ENCODE measurements at regions not wholly inside any gene's neighbourhood (a gene's known extent, or its start where the extent isn't known, plus 50 kb on each side); places are given as distances from the start of the nearest gene placed in this dataset.
A peak's percentile ranks its signal among the peaks of the same experiment; 100 is the strongest.

DNA sequence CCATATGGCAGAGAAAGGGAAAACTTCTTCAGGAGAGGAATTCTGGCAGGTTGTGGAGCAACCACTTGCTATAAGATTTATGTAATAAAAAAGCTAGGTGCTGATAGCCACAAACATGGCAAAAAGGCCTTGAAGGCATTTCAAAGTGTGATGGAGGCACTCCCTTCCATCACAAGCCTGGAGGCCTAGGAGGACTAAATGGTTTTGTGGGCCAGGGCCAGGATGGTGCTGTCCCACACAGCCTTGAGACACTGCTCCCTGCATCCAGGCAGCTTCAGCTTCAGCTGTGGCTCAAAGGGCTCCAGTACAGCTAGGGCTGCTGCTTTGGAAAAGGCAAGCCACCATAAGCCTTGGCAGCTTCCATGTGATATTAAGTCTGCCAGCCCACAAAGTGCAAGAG lies 632.8 kb downstream of the BRINP1 start:
- Histone ChIP-seq H3K9me3 (replicated peaks) (0 out of 2 replicates have a peak, but pooled peaks cover 3% of the 10 kb centered on the region), H3K4me1 (no peaks in the 10 kb centered on the region), H3K27ac (no peak overlapping the region), H3K4me3 (no peak overlapping the region), H3K36me3 (no peaks in the 10 kb centered on the region), H3K27me3 (no peaks in the 10 kb centered on the region)
- DNase-seq, result no peak

DNA sequence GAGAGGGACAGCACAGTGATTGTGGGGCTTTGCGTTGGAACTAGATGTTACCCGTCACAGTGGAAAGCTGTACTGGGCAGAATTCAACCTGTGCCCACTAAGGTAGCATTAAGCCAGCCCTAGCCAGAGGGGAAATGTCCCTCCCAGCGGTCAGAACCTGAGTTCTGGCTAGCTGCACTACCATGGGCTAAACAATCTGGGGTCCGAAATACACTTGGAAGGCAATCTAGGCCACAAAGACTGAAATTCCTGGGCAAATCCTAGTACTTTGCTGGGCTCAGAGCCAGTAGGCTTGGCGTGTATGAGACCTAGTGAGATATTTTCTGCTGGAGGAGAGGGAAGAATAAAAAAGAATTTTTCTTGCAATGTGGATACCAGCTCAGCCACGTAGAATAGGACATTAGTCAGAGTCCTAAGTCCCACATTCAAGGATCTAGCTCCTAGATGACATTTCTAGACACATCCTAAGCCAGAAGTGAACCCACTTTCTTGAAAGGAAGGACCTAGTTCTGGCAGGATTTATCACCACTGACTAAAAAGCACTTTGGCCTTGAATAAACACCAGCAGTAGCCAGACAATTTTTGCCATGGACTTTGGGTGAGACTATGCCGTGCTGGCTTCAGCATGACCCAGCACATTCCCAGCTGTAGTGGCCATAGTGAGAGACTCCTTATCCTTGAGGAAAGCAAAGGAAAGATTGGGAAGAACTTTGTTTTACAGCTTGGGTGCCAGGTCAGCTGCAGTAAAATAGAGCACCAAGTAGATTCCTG lies 618.0 kb downstream of the BRINP1 start:
- H3K27me3 ChIP-seq, result no peaks in the 10 kb centered on the region
- H3K27ac ChIP-seq, result no peak overlapping the region
- peaks cover 5% of the 10 kb centered on the region; the same call in 1 of the 2 replicates for H3K9me3 ChIP-seq (replicated peaks)
- no peaks in the 10 kb centered on the region; the same call in none of the 2 replicates for H3K4me1 ChIP-seq
- DNase-seq, result no peak
- no peak overlapping the region for H3K4me3 ChIP-seq
- H3K36me3 ChIP-seq, result no peaks in the 10 kb centered on the region

DNA sequence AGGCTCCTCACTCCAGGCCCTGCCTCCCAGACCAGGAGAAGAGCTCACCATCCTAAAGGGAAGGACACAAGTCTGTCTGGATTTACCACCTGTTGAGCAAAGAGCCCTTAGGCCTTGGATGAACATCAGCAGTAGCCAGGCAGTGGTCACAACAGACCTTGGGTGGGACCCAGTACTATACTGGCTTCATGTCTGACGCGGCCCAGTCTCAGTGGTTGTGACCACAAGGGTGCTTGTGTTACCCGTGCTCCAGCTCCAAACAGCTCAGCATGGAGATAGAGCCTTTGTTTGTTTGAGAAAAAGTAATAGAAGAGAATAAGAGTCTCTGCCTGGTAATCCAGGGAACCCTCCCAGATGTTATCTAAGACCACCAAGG lies 617.4 kb downstream of the BRINP1 start:
- Histone ChIP-seq H3K36me3 (no peaks in the 10 kb centered on the region), H3K27ac (no peak overlapping the region), H3K4me1 (no peaks in the 10 kb centered on the region; the same call in none of the 2 replicates), H3K9me3 (replicated peaks) (peaks cover 7% of the 10 kb centered on the region; the same call in 1 of the 2 replicates), H3K27me3 (no peaks in the 10 kb centered on the region), H3K4me3 (no peak overlapping the region)
- peak; percentile 40 to 46 for DNase-seq

DNA sequence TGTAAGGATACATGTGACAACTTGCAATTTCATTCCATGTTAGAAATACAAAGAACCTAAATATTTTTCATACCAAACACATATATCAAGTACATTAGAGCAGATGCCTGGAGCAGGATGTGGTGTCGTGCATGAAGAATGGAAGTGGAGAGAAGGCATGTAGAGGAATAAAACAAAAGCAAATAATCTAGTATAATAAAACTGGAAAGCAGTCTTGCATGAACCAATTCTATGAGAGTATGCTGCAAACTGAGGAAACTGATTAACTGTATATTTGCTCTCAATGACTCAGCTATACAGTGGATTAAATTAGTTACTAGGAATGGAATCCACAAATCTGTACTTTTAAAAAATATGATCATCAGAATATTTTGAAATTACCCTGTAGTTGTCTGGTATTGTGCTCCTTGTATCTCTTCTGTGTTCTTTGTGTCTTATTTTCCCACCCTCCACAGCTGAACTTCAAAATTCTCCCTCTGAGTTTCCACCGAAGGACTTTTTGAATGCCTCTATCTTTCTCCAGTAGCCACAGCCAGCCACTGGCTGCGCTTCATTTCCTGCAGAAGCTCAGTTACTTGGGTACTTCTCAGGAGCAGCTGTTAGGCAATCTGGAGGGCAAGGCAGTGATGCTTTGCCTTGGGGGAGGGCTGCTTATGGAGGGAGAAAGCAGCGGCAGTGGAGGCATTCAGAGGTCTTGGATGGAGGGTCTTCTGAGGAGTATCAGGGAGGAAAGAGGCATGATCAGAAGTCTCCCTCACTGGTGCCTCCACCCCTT lies 608.0 kb downstream of the BRINP1 start:
- no peaks in the 10 kb centered on the region for H3K4me1 ChIP-seq
- peaks cover 12% of the 10 kb centered on the region; the same call in 1 of the 2 replicates for H3K9me3 ChIP-seq (replicated peaks)
- peak in 1 of 2 experiments; percentile 14 for DNase-seq
- H3K4me3 ChIP-seq, result no peak overlapping the region
- no peaks in the 10 kb centered on the region for H3K36me3 ChIP-seq
- H3K27me3 ChIP-seq, result no peaks in the 10 kb centered on the region
- H3K27ac ChIP-seq, result no peak overlapping the region

DNA sequence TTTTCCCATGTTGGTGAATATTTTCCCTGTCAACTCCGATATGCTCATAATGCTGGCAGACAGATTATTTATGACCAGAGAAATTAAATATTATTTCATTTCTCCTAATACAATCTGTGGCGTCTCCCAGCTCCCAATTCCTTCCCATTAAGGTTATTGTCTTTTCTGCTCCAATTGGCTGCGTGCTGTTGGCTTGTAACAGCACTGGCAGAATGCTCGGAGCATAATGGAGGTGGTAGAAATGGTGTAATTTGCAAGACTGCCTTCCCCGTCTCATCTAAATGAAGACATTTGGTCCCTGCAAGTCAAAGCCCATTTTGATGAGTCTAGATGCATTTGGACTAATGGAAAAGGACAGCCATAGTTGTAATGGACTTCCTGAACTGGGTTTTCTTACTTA lies 601.7 kb downstream of the BRINP1 start:
- Histone ChIP-seq H3K4me1 (no peaks in the 10 kb centered on the region), H3K27me3 (no peaks in the 10 kb centered on the region), H3K9me3 (replicated peaks) (no peaks in the 10 kb centered on the region), H3K27ac (no peak overlapping the region), H3K4me3 (no peak overlapping the region), H3K36me3 (no peaks in the 10 kb centered on the region)
- DNase-seq, result no peak

DNA sequence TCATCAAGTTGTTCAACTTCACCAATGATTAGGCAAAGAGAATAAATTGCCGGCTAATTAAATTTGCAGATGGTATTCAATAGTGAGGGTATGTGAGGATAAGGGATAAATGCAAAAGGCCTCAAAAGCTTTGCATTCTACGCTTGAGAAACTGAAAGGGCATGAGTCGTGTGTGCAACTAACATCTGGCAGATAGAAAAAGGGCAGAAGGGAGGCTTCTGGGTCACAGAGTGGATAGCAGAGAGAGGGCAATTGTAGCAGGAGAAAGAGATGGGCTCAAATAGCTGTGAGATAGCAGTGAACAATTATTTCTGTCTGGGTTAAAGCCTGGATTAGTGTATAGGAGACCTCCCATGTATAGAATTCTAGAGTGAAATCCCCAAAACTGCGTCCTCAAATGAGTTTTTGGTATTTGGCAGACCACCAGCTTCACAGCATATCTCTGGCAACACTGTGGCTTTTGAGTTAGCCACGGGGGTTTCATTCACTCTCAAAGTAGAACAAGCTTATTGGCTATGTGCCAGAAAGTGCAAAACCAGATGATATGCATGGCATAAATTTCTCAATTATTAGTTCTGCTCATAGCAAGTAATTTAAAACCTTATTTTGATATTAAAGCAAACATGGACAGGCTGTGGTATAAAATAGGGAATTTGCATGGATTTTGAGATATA lies 586.3 kb downstream of the BRINP1 start:
- Histone ChIP-seq H3K36me3 (no peaks in the 10 kb centered on the region), H3K27ac (peak overlapping the region; percentile 48), H3K4me3 (no peak overlapping the region), H3K9me3 (replicated peaks) (peaks cover 4% of the 10 kb centered on the region), H3K4me1 (peaks cover 31% of the 10 kb centered on the region), H3K27me3 (no peaks in the 10 kb centered on the region)
- peak; percentile 94 to 98 for DNase-seq

DNA sequence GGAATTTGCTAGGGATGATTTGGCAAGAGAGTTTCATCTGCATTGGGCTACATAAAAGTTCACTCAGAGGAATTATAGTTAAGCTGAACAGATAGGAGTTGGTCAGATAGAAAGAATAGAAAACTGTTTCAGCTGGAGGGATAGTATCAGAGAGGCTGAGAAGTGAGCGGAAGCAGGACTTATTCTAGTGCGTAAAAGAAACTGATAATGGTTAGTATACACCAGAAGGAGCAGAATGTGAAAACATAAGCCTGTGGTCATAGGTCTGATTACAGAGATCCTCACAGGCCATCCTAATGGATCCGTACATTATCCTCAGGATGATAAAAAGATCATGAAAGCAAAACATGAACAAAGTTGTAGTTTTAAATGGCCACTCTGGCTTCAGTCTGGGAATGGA lies 585.2 kb downstream of the BRINP1 start:
- H3K27ac ChIP-seq, result no peak overlapping the region; the same call in 1 of the 2 replicates

DNA sequence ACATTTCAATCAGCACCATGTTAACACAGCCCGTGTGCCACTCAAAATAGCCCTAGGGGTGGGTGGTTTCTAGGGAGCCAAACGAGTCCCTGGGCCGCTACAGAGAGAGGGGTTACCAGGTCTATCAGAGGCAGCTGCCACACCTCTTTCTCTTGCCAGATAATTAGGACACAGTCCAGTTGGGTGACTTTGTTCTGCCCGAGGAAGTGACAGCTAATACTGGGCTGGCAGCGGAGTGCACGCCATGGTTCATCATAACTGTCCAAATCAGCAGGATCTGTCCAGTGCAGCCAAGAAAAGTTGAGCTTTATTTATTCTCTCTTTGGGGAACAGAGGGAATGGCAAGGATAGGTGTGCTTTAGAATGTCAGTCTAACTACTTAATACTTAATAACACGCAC lies 583.8 kb downstream of the BRINP1 start:
- Histone ChIP-seq H3K27me3 (no peaks in the 10 kb centered on the region), H3K27ac (no peak overlapping the region), H3K4me1 (peaks cover 26% of the 10 kb centered on the region), H3K4me3 (no peak overlapping the region), H3K36me3 (no peaks in the 10 kb centered on the region), H3K9me3 (replicated peaks) (peaks cover 4% of the 10 kb centered on the region)
- no peak for DNase-seq

More for the DNA sequence above, 585.2 kb downstream of the BRINP1 start:
- no peak overlapping the region for H3K4me3 ChIP-seq
- peaks cover 4% of the 10 kb centered on the region for H3K9me3 ChIP-seq (replicated peaks)
- peak in 1 of 2 experiments; percentile 21 for DNase-seq
- no peaks in the 10 kb centered on the region for H3K27me3 ChIP-seq
- no peaks in the 10 kb centered on the region for H3K36me3 ChIP-seq
- peaks cover 29% of the 10 kb centered on the region for H3K4me1 ChIP-seq

DNA sequence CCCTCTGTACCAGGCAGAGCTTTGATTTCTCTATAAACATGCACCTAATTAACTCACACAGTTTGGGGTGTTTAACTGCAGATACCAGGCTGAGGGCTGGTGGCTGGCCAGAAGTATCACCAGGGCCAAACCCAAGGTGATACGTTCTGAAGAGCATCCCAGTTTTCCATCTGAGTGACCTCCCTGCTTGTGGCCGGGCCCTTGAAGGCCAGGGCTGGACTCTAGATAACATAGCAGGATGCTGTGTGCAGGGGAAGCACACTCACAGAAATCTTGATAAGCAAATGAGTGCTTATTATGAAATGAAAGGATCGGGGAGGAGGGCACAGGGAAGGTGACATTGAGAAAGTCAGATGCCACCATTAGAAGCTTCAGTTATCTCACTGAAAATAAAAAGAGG lies 582.4 kb downstream of the BRINP1 start:
- Histone ChIP-seq H3K27me3 (no peaks in the 10 kb centered on the region), H3K9me3 (replicated peaks) (peaks cover 4% of the 10 kb centered on the region), H3K36me3 (no peaks in the 10 kb centered on the region), H3K27ac (no peak overlapping the region), H3K4me3 (no peak overlapping the region), H3K4me1 (peaks cover 23% of the 10 kb centered on the region)
- no peak for DNase-seq

DNA sequence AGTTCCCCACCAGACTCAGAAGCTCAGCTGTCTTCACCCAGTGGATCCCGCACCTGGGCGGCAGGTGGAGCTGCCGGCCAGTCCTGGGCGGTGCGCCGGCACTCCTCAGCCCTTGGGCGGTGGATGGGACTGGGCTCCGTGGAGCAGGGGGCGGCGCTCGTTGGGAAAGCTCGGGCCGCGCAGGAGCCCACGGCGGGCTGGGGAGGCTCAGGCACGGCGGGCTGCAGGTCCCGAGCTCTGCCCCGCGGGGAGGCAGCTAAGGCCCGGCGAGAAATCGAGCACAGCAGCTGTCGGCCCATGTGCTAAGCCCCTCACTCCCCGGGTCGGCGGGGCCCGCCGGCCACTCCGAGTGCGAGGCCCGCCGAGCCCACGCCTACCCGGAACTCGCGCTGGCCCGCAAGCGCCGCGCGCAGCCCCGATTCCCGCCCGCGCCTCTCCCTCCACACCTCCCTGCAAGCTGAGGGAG lies 560.0 kb downstream of the BRINP1 start:
- DNase-seq, result no peak
- Histone ChIP-seq H3K4me1 (peaks cover 6% of the 10 kb centered on the region; the same call in 1 of the 2 replicates), H3K9me3 (replicated peaks) (0 out of 2 replicates have a peak, but pooled peaks cover 9% of the 10 kb centered on the region), H3K36me3 (no peaks in the 10 kb centered on the region), H3K27ac (no peak overlapping the region), H3K4me3 (no peak overlapping the region), H3K27me3 (no peaks in the 10 kb centered on the region)

DNA sequence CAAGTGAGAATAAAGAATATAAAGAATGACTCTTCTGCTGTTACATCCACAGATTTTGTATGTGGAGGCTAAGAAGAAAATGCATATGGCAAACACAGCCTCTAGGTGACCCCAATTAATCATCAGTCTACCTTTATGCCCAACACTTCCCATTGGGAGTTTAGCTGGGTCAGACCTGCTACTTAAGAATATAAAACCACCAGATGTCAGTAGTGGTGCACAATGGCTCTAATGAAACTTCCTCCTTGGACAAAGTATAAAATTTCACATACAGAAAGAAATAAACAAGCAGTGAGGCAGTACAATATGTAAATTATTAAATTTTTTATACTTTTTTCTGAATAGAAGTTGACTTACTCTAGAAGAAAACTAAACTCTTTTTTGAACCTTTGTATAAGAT lies 539.9 kb downstream of the BRINP1 start:
- Histone ChIP-seq H3K36me3 (no peaks in the 10 kb centered on the region), H3K9me3 (replicated peaks) (no peaks in the 10 kb centered on the region; the same call in 1 of the 2 replicates), H3K27me3 (no peaks in the 10 kb centered on the region), H3K4me1 (peaks cover 3% of the 10 kb centered on the region; the same call in 1 of the 2 replicates), H3K27ac (no peak overlapping the region; the same call in 1 of the 2 replicates), H3K4me3 (no peak overlapping the region)
- peak; percentile 24 to 70 for DNase-seq

DNA sequence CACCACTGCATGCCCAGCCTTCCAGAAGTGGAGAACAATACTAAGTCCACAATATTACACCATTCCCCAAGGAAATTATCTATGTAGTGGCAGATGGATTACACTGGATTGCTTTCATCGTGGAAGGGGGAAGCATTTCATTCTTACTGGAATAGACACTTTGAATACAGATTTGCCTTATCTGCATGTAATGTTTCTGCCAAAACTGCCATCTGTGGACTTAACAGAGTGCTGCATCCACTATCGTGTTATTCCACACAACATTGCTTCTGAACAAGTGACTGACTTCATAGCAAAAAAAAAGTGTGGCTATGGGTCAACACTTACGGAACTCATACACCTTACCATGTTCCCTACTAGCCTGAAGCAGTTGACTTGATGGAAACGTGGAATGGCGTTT lies 536.9 kb downstream of the BRINP1 start:
- Histone ChIP-seq H3K4me1 (peaks cover 3% of the 10 kb centered on the region; the same call in 1 of the 2 replicates), H3K27me3 (no peaks in the 10 kb centered on the region), H3K36me3 (no peaks in the 10 kb centered on the region), H3K27ac (no peak overlapping the region), H3K4me3 (no peak overlapping the region), H3K9me3 (replicated peaks) (no peaks in the 10 kb centered on the region; the same call in 1 of the 2 replicates)
- DNase-seq, result no peak

DNA sequence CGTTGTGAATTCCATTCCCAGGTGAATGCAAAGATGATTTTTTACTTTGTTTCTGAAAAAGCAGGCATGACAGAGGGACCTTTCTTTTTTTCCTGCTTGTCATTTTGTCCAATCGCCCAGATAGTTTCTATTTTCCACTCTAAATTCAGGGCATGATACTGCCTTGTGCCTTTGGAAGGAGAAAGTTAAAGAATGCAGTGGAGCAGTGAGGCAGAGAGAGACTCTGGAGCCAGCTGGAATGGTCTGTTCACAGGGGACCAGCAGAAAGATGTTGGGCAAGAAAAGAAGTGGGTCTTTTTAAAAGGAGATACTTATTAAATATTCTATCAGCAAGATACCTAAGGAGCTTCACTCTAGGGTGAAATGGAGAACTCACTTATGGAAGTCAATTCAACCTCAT lies 532.3 kb downstream of the BRINP1 start:
- Histone ChIP-seq H3K27ac (no peak overlapping the region), H3K36me3 (no peaks in the 10 kb centered on the region), H3K4me1 (peaks cover 9% of the 10 kb centered on the region), H3K9me3 (replicated peaks) (no peaks in the 10 kb centered on the region; the same call in 1 of the 2 replicates), H3K4me3 (no peak overlapping the region), H3K27me3 (no peaks in the 10 kb centered on the region)
- no peak for DNase-seq

DNA sequence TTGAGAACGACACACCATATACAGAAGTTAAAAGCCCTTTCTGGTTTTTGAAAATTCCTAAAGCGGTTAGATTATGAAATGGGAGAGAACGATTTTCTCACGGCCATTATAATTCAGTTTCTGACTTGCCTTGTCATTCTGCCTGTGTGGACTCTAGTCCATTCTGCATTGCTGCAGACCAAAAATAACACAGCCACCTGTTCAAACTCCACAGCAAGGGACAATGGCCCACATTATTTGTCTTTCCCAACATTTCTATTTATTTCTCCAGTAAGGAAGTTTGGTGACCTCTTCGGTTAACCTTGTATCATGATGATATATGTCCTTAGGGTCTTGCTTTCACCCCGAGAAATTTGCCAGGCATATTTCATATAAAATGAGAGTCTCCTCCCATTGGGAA lies 497.7 kb downstream of the BRINP1 start:
- peak overlapping the region; percentile 78 for H3K27ac ChIP-seq
- no peaks in the 10 kb centered on the region for H3K9me3 ChIP-seq (replicated peaks)
- no peak overlapping the region for H3K4me3 ChIP-seq
- H3K36me3 ChIP-seq, result no peaks in the 10 kb centered on the region
- peak; percentile 76 to 93 for DNase-seq
- peaks cover 13% of the 10 kb centered on the region for H3K4me1 ChIP-seq
- H3K27me3 ChIP-seq, result no peaks in the 10 kb centered on the region
